K562 (cell line): ENCODE measurements at regions not wholly inside any gene's neighbourhood (a gene's known extent, or its start where the extent isn't known, plus 50 kb on each side); places are given as distances from the start of the nearest gene placed in this dataset.
A peak's percentile ranks its signal among the peaks of the same experiment; 100 is the strongest.

Experiments used
- ASH1L ChIP-seq: fragments of 450-650 bp; IDR thresholded peaks from 2 replicates; pipeline ENCODE4 v1.6.1; 2018; ENCODE audit warnings: borderline replicate concordance, mild to moderate bottlenecking, low read depth; ENCODE audit not compliant: partially characterized antibody
- BCL6 ChIP-seq: fragments of 250-450 bp; sonication (Bioruptor Pico); IDR thresholded peaks from 2 replicates; pipeline ENCODE4 v1.4.0; 2020
- CBX2 ChIP-seq: fragments of 200-600 bp; sonication (generic); IDR thresholded peaks from one replicate; pipeline ENCODE4 v1.6.1; 2012; ENCODE audit warnings: mild to moderate bottlenecking, low read length, inconsistent platforms; ENCODE audit not compliant: insufficient read depth, poor library complexity, severe bottlenecking
- HDAC2 ChIP-seq: fragments of 450-650 bp; IDR thresholded peaks from 2 replicates; pipeline ENCODE4 v1.6.1; 2016; ENCODE audit warnings: mild to moderate bottlenecking
- KAT2B ChIP-seq: IDR thresholded peaks from one replicate; pipeline ENCODE4 v1.6.1; 2012; ENCODE audit warnings: low read depth, mild to moderate bottlenecking, control low read depth, inconsistent platforms, low read length, moderate library complexity
- NCOA1 ChIP-seq: fragments of 450-650 bp; IDR thresholded peaks from 2 replicates; pipeline ENCODE4 v1.6.1; 2016; ENCODE audit warnings: low read depth
- NR2F6 ChIP-seq: fragments of 450-650 bp; formaldehyde crosslinking; IDR thresholded peaks from 2 replicates; pipeline ENCODE4 v1.4.0; 2020; ENCODE audit warnings: mild to moderate bottlenecking
- NR4A1 ChIP-seq, 2 experiments: fragments of 250-450 bp in 1 of 2; fragments of 450-650 bp in 1 of 2; sonication (Bioruptor Pico) in 1 of 2; IDR thresholded peaks; 2 replicates each; pipeline versions ENCODE4 v1.4.0 to v1.6.1; 2016 to 2020; ENCODE audit warnings: mild to moderate bottlenecking in 2 of 2, missing compliant biosample characterization in 1 of 2, missing genetic modification characterization in 1 of 2, moderate library complexity in 1 of 2
- POLR2B ChIP-seq: fragments of 450-650 bp; IDR thresholded peaks from 2 replicates; pipeline ENCODE4 v1.6.1; 2018; ENCODE audit warnings: low read depth; ENCODE audit not compliant: partially characterized antibody
- SLC30A9 ChIP-seq: fragments of 250-450 bp; sonication (Bioruptor Pico); IDR thresholded peaks from 2 replicates; pipeline ENCODE4 v1.8.0; 2022; ENCODE audit warnings: mild to moderate bottlenecking, moderate library complexity
- TRIM28 ChIP-seq: fragments of 450-650 bp; IDR thresholded peaks from 2 replicates; pipeline ENCODE4 v1.6.1; 2017
- XRCC5 ChIP-seq: fragments of 200-400 bp; formaldehyde crosslinking; IDR thresholded peaks from 2 replicates; pipeline ENCODE4 v1.6.1; 2017; ENCODE audit warnings: low read depth, mild to moderate bottlenecking, low read length
- ZC3H11A ChIP-seq: IDR thresholded peaks from 2 replicates; pipeline ENCODE4 v1.6.1; 2012; ENCODE audit warnings: low read depth, low read length, improper control_type of control experiment
- ZNF282 ChIP-seq: sonication (generic); formaldehyde crosslinking; IDR thresholded peaks from 2 replicates; pipeline ENCODE4 v1.8.1; 2023; ENCODE audit warnings: missing genetic modification reagents
- ZNF696 ChIP-seq: fragments of 250-450 bp; sonication (Bioruptor Pico); conservative IDR thresholded peaks from 2 replicates; pipeline ENCODE4 v1.4.0; 2020; ENCODE audit warnings: mild to moderate bottlenecking, moderate library complexity
- TF ChIP-seq, protein P1 (sequence below): fragments of 450-650 bp; IDR thresholded peaks from 2 replicates; pipeline ENCODE4 v1.6.1; 2014; ENCODE audit warnings: low read depth, mild to moderate bottlenecking, moderate library complexity, borderline replicate concordance
- TF ChIP-seq, protein P2 (sequence below): fragments of 250-450 bp; sonication (Bioruptor Pico); IDR thresholded peaks from 2 replicates; pipeline ENCODE4 v1.8.0; 2022; ENCODE audit warnings: inconsistent platforms
- TF ChIP-seq, protein P3 (sequence below), 2 experiments: fragments of 450-650 bp; IDR thresholded peaks; 2 replicates each; pipeline ENCODE4 v1.6.1; 2018; ENCODE audit warnings: mild to moderate bottlenecking in 2 of 2, low read depth in 1 of 2; ENCODE audit not compliant: partially characterized antibody in 2 of 2
- TF ChIP-seq, protein P4 (sequence below): fragments of 250-450 bp; sonication (Bioruptor Pico); IDR thresholded peaks from 2 replicates; pipeline ENCODE4 v1.4.0; 2020; ENCODE audit warnings: mild to moderate bottlenecking, moderate library complexity, borderline replicate concordance

DNA sequence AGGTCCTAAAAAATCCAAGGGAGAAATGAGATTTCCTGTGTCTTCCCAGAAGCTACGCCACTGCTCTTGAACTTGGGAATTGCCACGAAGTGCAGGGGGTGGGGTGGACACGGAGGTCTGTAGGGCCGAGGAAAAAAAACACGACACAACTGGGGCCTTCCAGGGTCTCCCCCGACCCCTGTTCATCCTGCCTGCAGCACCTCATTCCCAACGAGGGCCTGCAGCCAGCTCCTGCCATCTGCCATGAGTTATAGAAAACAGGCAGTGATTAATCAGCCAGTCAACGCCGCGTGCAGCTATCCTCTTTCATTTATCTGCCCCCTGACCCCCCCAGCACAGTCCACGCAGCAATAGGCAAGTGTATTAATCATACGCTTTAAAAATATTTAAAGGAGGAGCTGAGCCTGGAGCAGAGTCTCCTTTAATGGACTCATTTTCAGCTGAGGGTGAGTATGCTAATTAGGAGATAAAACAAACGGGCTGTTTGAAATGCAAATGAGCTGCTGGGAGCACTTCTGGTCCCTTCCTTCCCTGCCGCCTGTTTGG, 209.9 kb downstream of the TFCP2L1 start (continued):
- TF ChIP-seq, protein P1, sequence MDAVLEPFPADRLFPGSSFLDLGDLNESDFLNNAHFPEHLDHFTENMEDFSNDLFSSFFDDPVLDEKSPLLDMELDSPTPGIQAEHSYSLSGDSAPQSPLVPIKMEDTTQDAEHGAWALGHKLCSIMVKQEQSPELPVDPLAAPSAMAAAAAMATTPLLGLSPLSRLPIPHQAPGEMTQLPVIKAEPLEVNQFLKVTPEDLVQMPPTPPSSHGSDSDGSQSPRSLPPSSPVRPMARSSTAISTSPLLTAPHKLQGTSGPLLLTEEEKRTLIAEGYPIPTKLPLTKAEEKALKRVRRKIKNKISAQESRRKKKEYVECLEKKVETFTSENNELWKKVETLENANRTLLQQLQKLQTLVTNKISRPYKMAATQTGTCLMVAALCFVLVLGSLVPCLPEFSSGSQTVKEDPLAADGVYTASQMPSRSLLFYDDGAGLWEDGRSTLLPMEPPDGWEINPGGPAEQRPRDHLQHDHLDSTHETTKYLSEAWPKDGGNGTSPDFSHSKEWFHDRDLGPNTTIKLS: no peak; the same call in 1 of the 2 replicates
- TF ChIP-seq, protein P2, sequence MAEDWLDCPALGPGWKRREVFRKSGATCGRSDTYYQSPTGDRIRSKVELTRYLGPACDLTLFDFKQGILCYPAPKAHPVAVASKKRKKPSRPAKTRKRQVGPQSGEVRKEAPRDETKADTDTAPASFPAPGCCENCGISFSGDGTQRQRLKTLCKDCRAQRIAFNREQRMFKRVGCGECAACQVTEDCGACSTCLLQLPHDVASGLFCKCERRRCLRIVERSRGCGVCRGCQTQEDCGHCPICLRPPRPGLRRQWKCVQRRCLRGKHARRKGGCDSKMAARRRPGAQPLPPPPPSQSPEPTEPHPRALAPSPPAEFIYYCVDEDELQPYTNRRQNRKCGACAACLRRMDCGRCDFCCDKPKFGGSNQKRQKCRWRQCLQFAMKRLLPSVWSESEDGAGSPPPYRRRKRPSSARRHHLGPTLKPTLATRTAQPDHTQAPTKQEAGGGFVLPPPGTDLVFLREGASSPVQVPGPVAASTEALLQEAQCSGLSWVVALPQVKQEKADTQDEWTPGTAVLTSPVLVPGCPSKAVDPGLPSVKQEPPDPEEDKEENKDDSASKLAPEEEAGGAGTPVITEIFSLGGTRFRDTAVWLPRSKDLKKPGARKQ (CRISPR knock-in tag): no peak
- TF ChIP-seq NR2F6: peak; percentile 97
- peak; percentile 98 for TF ChIP-seq POLR2B
- no peak for TF ChIP-seq SLC30A9 (CRISPR knock-in tag)
- peak; percentile 96 for TF ChIP-seq ZNF696 (CRISPR knock-in tag)
- peak; percentile 36; the same call in 1 of the 2 replicates for TF ChIP-seq HDAC2
- TF ChIP-seq CBX2: no peak
- TF ChIP-seq KAT2B: no peak
- TF ChIP-seq NR4A1 (CRISPR knock-in tag; IDR thresholded peaks at IDR 0.05): peak; percentile 38; the same call in 1 of the 2 replicates
- TF ChIP-seq NR4A1 (tag; IDR thresholded peaks at IDR 0.05): no peak; the same call in 1 of the 2 replicates
- no peak for TF ChIP-seq ZNF282 (CRISPR knock-in tag)
- no peak for TF ChIP-seq TRIM28
- TF ChIP-seq, protein P3, sequence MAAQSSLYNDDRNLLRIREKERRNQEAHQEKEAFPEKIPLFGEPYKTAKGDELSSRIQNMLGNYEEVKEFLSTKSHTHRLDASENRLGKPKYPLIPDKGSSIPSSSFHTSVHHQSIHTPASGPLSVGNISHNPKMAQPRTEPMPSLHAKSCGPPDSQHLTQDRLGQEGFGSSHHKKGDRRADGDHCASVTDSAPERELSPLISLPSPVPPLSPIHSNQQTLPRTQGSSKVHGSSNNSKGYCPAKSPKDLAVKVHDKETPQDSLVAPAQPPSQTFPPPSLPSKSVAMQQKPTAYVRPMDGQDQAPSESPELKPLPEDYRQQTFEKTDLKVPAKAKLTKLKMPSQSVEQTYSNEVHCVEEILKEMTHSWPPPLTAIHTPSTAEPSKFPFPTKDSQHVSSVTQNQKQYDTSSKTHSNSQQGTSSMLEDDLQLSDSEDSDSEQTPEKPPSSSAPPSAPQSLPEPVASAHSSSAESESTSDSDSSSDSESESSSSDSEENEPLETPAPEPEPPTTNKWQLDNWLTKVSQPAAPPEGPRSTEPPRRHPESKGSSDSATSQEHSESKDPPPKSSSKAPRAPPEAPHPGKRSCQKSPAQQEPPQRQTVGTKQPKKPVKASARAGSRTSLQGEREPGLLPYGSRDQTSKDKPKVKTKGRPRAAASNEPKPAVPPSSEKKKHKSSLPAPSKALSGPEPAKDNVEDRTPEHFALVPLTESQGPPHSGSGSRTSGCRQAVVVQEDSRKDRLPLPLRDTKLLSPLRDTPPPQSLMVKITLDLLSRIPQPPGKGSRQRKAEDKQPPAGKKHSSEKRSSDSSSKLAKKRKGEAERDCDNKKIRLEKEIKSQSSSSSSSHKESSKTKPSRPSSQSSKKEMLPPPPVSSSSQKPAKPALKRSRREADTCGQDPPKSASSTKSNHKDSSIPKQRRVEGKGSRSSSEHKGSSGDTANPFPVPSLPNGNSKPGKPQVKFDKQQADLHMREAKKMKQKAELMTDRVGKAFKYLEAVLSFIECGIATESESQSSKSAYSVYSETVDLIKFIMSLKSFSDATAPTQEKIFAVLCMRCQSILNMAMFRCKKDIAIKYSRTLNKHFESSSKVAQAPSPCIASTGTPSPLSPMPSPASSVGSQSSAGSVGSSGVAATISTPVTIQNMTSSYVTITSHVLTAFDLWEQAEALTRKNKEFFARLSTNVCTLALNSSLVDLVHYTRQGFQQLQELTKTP (IDR thresholded peaks at IDR 0.05; ENCODE audit: low read depth in 1 of 2, partially characterized antibody in 2 of 2): peak in 1 of 2 experiments; percentile 49
- TF ChIP-seq ZC3H11A: peak; percentile 58; the same call in 1 of the 2 replicates
- TF ChIP-seq, protein P4, sequence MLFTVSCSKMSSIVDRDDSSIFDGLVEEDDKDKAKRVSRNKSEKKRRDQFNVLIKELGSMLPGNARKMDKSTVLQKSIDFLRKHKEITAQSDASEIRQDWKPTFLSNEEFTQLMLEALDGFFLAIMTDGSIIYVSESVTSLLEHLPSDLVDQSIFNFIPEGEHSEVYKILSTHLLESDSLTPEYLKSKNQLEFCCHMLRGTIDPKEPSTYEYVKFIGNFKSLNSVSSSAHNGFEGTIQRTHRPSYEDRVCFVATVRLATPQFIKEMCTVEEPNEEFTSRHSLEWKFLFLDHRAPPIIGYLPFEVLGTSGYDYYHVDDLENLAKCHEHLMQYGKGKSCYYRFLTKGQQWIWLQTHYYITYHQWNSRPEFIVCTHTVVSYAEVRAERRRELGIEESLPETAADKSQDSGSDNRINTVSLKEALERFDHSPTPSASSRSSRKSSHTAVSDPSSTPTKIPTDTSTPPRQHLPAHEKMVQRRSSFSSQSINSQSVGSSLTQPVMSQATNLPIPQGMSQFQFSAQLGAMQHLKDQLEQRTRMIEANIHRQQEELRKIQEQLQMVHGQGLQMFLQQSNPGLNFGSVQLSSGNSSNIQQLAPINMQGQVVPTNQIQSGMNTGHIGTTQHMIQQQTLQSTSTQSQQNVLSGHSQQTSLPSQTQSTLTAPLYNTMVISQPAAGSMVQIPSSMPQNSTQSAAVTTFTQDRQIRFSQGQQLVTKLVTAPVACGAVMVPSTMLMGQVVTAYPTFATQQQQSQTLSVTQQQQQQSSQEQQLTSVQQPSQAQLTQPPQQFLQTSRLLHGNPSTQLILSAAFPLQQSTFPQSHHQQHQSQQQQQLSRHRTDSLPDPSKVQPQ (CRISPR knock-in tag): no peak
- peak; percentile 33; the same call in 1 of the 2 replicates for TF ChIP-seq XRCC5
- no peak for TF ChIP-seq BCL6 (CRISPR knock-in tag)
- TF ChIP-seq NCOA1: 0 out of 2 replicates have a peak, but pooled peaks have one; percentile 48
- peak; percentile 65 for TF ChIP-seq ASH1L
